ENCODE measurements at regions not wholly inside any gene's neighbourhood (a gene's known extent, or its start where the extent isn't known, plus 50 kb on each side); places are given as distances from the start of the nearest gene placed in this dataset.
"Not testable (repeated sequence)": the region's sequence is repeated elsewhere in the genome, so short reads cannot be mapped to it uniquely, and the experiment has no call there.

DNA sequence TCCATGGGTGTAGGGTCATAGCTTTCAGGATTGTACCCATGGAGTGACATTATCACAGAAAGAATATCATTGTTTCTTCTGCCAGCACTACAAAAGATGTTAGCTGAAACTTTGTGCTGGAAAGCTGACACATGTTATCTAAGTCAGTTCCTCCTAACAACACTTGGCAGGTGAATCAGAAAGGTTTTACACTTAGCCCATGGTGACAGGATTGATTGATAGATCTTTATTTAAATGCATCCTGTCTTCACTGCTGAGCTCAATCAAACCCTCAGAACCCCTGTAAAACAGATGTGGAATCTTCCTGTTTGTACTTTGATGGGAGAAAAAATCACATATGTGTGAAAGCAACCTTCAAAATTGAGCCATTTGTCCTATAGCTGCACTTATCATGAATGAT lies 811.5 kb upstream of the ANO3 start:
- no peak for DNase-seq

GRCh38 chr11:25527841-25528240 lies 804.1 kb upstream of the ANO3 start:
- DNase-seq = no peak

GRCh38 chr11:25529572-25529971 lies 802.4 kb upstream of the ANO3 start:
- no peak for DNase-seq

- no peak for DNase-seq
These were observed 796.3 kb upstream of the ANO3 start for GRCh38 chr11:25535467-25536272.

GRCh38 chr11:25536289-25536688 lies 795.6 kb upstream of the ANO3 start:
- DNase-seq = no peak

- DNase-seq = no peak
These were observed 794.5 kb upstream of the ANO3 start for GRCh38 chr11:25537393-25537792.

DNA sequence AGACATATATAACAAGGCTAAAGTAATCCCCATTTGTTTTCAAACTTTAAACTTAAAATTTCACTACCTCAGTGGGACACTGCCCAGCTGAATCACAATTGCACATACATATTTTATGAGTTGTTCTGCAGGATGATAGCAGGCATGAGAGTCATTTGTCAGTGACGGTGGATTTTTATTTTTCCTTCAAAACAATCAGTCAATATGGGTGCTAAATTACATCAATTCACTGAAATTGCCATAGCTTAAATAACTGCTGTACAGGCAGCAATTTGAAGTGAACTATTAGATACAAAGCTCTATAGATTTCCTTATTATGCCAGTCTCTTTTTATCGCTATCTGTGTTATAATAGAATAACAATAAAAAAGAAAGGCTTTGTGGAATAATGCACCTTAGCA lies 784.6 kb upstream of the ANO3 start:
- no peak for DNase-seq

DNA sequence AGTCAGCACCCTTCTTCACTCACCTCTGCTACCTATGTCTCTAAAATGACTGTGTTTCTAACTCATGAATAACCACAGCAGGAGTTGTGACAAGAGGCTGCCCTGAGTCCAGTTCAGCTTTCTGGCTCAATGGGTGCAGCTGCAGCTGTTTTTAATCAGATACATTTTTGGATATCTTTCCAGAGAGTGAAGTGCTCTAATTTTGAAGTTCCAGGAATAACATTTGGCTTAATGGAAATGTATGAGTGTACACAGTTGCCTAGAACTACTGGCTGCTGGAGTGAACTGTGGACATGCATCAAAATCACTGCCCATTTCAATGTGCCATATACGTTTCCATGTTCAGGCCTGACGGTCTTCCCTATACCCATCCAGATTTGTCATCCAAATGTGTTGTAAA lies 769.5 kb upstream of the ANO3 start:
- DNase-seq = no peak

DNA sequence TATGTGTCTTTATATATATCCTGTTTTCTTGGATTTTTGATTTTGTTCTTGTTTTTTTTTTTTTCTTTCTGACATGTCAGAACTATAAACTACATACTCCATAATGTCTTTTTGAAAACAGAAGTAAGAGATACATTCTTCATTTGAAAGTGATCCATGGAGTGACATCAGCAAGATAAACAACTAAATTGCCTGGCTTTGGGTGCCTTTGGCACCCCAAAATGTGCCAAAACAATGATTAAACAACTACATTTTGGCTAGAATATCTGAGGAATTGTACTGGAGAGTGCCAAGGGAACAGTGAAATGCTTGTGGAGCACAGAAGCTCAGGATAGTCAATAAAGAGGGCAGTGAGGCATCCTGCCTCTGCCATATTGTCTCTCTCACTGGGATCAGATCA lies 766.1 kb upstream of the ANO3 start:
- no peak for DNase-seq

DNA sequence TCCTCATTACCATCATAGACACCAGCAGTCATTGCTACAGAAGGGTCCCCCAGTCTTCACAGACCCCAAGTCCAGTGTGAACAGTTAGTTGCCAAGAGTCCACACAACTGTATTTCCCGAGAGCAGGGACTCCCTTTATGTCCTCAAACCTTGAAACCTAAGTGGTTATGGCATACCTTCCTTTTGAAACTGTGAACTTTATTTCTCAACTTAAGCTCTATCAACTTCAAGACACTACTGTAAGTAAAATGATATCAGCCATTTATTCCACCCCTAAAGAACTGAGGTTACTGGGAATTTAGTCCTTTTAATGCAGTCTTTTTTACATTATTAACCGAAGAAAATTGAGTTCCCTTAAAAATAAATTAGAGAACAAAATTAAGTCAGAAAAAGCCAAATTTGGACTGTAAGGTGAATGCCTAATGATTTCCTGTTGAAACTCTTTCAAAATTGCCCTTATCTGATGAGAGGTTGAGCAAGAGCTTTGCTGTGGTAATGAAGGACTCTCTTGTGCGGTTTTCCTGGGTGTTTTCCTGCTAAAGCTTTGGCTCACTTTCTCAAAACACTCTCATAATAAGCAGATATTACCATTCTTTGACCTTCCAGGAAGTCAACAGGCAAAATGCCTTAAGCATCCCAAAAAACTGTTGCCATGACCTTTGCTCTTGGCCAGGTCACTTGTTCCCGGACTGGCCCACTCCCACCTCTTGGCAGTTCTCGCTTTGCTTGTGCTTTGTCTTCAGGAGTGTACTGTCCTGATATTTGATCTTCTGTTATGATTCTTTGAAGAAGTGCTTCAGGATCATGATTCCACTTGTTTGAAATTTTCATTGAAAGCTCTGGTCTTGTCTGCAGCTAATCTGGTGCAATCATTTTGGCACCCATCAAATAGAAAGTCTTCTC lies 765.4 kb upstream of the ANO3 start:
- no peak for DNase-seq

GRCh38 chr11:25576320-25576719 lies 755.6 kb upstream of the ANO3 start:
- DNase-seq = no peak

DNA sequence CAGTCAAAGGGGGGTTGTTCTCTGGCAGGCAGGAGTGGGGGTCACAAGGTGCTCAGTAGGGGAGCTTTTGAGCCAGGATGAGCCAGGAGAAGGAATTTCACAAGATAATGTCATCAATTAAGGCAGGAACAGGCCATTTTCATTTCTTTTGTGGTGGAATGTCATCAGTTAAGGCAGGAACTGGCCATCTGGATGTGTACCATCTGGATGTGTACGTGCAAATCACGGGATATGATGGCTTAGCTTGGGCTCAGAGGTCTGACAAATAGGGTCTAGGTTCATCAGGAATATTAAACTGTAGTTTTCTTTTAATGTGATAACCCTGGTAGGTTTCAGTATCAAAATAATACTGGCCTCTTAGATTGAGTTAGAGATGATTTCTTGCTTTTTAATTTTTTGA lies 752.4 kb upstream of the ANO3 start:
- DNase-seq = not testable (repeated sequence)

DNA sequence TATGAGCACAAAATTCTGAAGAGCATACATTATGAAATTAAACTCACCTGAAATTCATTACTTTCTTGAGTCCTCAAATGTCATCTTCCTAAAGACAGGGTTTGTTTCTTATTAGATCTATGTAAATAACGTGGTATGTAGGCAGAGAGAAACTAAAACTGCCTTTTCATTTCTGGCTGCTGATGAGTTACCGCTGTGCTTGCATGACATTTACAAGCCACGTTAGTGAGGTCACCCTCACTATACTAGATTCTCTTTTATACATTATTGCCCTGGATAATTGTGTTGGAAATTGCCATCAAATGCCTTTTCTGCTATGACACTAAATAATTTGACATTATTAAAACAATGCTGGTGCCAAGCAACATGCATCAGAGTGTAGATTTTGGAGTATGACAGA lies 748.3 kb upstream of the ANO3 start:
- DNase-seq = no peak

- DNase-seq = no peak
These were observed 744.4 kb upstream of the ANO3 start for GRCh38 chr11:25587496-25587895.

GRCh38 chr11:25593221-25593620 lies 738.7 kb upstream of the ANO3 start:
- no peak for DNase-seq

GRCh38 chr11:25596701-25597100 lies 735.2 kb upstream of the ANO3 start:
- no peak for DNase-seq

DNA sequence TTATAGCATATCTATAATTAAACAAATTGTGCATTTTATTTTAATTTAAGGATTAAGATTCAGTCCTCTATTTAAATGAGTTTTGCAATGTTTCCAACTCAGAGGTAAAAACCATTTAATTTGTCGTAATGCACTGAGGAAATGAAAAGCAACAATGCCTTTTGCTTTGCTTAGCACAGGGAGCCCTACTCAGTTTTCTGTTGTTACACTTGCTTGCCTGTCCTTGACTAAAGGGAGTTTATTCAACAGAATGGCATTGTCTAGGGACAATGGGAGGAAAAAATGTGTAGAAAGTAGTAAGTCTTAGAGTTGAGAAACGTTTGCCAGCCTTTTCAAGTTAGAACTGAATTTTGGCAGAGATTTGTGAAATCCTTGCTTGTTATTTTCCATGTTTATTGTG lies 734.2 kb upstream of the ANO3 start:
- no peak for DNase-seq

DNA sequence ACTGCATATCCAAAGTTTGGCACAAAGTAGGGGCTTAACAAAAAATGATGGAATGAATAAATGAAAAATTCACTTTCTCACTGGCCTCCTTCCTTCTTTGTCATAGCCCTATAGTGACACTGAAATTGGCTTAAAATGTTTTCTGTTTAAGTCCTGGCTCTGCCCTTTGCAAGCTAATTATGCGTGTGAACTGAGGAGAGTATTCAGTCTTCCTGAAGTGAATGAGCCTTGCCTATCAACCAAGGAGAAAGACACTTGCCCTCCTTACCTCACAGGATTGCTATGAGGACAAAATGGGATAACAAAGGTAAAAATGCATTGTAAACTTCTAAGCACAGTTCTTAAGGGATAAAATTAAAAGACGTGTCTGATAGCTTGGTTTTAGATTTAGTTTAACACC lies 729.8 kb upstream of the ANO3 start:
- DNase-seq = no peak

- DNase-seq = no peak
These were observed 729.0 kb upstream of the ANO3 start for GRCh38 chr11:25602959-25603358.

DNA sequence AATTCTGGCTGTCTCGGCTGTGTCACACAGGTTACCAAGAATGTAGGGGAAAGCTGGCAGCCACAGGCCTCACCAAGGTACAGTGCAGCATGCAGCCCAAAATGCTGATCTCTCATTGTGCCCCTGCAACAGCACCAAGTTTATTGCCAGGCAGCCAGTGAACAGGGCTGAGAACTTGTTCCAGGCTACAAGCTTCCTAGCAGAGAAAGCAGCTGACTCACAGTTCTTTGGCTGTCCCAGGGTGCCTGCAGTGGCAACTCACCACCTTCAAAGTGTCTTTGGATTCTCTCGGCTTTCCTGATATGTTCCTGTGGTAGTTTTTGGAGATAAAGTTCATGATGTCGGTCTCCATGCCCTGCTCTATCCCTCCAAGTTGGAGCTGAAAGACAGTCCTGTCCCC lies 719.1 kb upstream of the ANO3 start:
- no peak for DNase-seq

GRCh38 chr11:25613451-25613850 lies 718.5 kb upstream of the ANO3 start:
- no peak for DNase-seq

DNA sequence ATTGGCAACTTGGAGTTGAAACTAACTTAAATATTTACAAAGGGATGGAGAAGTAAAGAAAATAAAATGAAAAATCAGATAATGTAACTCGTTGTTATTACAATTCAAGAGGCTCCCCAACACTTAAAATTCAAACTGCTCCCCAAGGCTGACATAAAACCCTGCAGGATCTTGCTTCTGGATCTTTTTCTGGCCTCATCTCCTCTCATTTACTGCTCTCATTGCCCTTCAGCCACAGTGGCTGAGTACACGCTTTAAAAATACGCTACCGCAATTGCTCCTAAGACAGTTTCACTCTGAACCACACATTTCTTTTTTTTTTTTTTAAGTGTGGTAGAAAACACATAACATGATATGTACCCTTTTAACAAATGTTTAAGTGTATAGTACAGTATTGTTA lies 718.1 kb upstream of the ANO3 start:
- DNase-seq = no peak

- no peak for DNase-seq
These were observed 716.9 kb upstream of the ANO3 start for GRCh38 chr11:25615069-25615468.

DNA sequence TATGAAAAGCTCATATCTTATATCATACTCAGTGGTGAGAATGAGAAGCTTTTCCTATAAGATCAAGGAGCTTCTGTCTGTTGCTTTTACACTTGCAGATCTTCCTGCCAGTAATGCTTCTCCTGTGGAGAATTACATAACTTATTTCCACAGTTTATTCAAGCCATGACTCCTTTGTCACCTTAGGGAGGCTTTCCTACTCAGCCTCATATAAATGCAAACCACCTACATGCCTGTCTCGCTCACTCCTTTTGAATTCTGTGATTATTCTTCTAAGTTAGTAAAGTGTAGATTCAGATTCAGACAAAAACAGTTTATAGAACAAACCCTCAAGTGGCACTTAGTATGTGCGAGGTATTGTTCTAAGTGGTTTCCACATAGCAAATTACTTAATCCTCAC lies 716.1 kb upstream of the ANO3 start:
- DNase-seq = no peak

Measured in NCI-H748 treated with DMSO at 0.1 percent for 48 hours (cell line).